Astrocyte (in vitro differentiated cells and primary cell): ENCODE measurements at regions not wholly inside any gene's neighbourhood (a gene's known extent, or its start where the extent isn't known, plus 50 kb on each side); places are given as distances from the start of the nearest gene placed in this dataset.

ENCODE experiments used
- EZH2 ChIP-seq: IDR thresholded peaks from 2 replicates; pipeline ENCODE4 v1.6.1; 2012; ENCODE audit warnings: mild to moderate bottlenecking, low read length, inconsistent platforms; ENCODE audit not compliant: insufficient read depth
- TF ChIP-seq, protein P1 (sequence below): IDR thresholded peaks from 2 replicates; pipeline ENCODE4 v1.5.1; 2011; ENCODE audit warnings: low read depth, mild to moderate bottlenecking, inconsistent platforms, low read length, moderate library complexity; ENCODE audit not compliant: insufficient read depth

DNA sequence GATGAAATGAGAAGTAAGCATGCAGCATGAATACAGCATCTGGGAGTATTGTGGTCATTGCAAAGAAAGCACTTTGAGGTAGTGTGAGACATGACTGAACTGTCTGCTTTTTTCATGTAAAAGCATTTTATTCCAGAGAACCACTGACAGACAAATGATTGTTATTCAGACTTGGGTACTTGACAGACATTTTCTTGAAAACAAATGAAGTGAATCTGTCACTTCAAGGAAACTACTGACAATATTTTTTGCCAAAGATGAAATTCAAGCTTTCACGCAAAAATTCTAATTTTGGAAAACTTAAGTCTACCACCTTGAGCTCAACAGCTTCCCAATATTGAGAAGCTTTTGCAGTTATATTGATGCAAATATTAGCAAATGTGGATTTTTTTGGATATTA is 255.7 kb downstream of the ARL6IP6 start:
- TF ChIP-seq, protein P1, sequence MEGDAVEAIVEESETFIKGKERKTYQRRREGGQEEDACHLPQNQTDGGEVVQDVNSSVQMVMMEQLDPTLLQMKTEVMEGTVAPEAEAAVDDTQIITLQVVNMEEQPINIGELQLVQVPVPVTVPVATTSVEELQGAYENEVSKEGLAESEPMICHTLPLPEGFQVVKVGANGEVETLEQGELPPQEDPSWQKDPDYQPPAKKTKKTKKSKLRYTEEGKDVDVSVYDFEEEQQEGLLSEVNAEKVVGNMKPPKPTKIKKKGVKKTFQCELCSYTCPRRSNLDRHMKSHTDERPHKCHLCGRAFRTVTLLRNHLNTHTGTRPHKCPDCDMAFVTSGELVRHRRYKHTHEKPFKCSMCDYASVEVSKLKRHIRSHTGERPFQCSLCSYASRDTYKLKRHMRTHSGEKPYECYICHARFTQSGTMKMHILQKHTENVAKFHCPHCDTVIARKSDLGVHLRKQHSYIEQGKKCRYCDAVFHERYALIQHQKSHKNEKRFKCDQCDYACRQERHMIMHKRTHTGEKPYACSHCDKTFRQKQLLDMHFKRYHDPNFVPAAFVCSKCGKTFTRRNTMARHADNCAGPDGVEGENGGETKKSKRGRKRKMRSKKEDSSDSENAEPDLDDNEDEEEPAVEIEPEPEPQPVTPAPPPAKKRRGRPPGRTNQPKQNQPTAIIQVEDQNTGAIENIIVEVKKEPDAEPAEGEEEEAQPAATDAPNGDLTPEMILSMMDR = no peak
- no peak for TF ChIP-seq EZH2
